ENCODE measurements at regions not wholly inside any gene's neighbourhood (a gene's known extent, or its start where the extent isn't known, plus 50 kb on each side); places are given as distances from the start of the nearest gene placed in this dataset.

GRCh38 chr18:44452346-44452745 is 228.3 kb upstream of the SETBP1 start:
- no peak for TF ChIP-seq POLR2A (IDR thresholded peaks at IDR 0.05)
- TF ChIP-seq, protein P1, sequence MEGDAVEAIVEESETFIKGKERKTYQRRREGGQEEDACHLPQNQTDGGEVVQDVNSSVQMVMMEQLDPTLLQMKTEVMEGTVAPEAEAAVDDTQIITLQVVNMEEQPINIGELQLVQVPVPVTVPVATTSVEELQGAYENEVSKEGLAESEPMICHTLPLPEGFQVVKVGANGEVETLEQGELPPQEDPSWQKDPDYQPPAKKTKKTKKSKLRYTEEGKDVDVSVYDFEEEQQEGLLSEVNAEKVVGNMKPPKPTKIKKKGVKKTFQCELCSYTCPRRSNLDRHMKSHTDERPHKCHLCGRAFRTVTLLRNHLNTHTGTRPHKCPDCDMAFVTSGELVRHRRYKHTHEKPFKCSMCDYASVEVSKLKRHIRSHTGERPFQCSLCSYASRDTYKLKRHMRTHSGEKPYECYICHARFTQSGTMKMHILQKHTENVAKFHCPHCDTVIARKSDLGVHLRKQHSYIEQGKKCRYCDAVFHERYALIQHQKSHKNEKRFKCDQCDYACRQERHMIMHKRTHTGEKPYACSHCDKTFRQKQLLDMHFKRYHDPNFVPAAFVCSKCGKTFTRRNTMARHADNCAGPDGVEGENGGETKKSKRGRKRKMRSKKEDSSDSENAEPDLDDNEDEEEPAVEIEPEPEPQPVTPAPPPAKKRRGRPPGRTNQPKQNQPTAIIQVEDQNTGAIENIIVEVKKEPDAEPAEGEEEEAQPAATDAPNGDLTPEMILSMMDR (IDR thresholded peaks at IDR 0.05) = no peak
